H1 (cell line): ENCODE measurements at regions not wholly inside any gene's neighbourhood (a gene's known extent, or its start where the extent isn't known, plus 50 kb on each side); places are given as distances from the start of the nearest gene placed in this dataset.
A peak's percentile ranks its signal among the peaks of the same experiment; 100 is the strongest.

Experiments
- CTCF ChIA-PET: fragments of 300-600 bp; sonication (Branson Sonifier 250); formaldehyde crosslinking; loops from one replicate; lab custom pipeline; 2021; ENCODE audit not compliant: partially characterized antibody; lab: Charles Lee
- POLR2A ChIA-PET: fragments of 300-600 bp; sonication (Branson Sonifier 250); formaldehyde crosslinking; loops from one replicate; lab custom pipeline; 2021; ENCODE audit warnings: inconsistent platforms; ENCODE audit not compliant: partially characterized antibody; lab: Charles Lee
- DNase-seq, 2 experiments: peaks; one replicate each; pipeline versions ENCODE4 v3.0.0 to v3.0.0-alpha.2; 2010 to 2022; ENCODE audit warnings: low spot score in 2 of 2, low read depth in 1 of 2, mixed read lengths in 1 of 2
- FAIRE-seq: peaks from 2 replicates; lab custom pipeline; 2011; peaks lifted over from hg19 to GRCh38; lab: Jason Lieb, UNC
- H2AFZ ChIP-seq: 2 replicates; pipeline ENCODE4 v1.8.1; 2012; ENCODE audit warnings: low read length, inconsistent platforms
- H2AK5ac ChIP-seq: 2 replicates; pipeline ENCODE4 v1.6.1; 2013; ENCODE audit warnings: low read depth, low read length
- H2BK120ac ChIP-seq: replicated peaks from 2 replicates; pipeline ENCODE3; 2013; ENCODE audit warnings: low read depth, low read length, inconsistent platforms
- H2BK12ac ChIP-seq: 2 replicates; pipeline ENCODE4 v1.6.1; 2013; ENCODE audit warnings: low read depth, low read length
- H2BK15ac ChIP-seq: 2 replicates; pipeline ENCODE4 v1.6.1; 2013; ENCODE audit warnings: low read length
- H2BK20ac ChIP-seq: 2 replicates; pipeline ENCODE4 v1.6.1; 2013; ENCODE audit warnings: low read length
- H2BK5ac ChIP-seq: 2 replicates; pipeline ENCODE4 v1.6.1; 2013; ENCODE audit warnings: low read depth, low read length
- H3K14ac ChIP-seq: 2 replicates; pipeline ENCODE4 v1.6.1; 2013; ENCODE audit warnings: inconsistent platforms; ENCODE audit not compliant: insufficient read length
- H3K18ac ChIP-seq: 2 replicates; pipeline ENCODE4 v1.6.1; 2013; ENCODE audit warnings: low read length; ENCODE audit errors: extremely low read depth
- H3K23ac ChIP-seq: 2 replicates; pipeline ENCODE4 v1.6.1; 2013; ENCODE audit warnings: inconsistent platforms; ENCODE audit not compliant: insufficient read length
- H3K23me2 ChIP-seq: 2 replicates; pipeline ENCODE4 v1.6.1; 2013; ENCODE audit warnings: low read depth, low read length
- H3K27ac ChIP-seq: 2 replicates; pipeline ENCODE4 v1.6.1; 2011; ENCODE audit warnings: low read depth, low read length, inconsistent platforms
- H3K27me3 ChIP-seq, 4 experiments: replicated peaks in 1 of 4; 1 replicate in 1 of 4; 2 replicates in 3 of 4; pipeline versions ENCODE4 v1.6.1 to v1.8.1; 2011 to 2013; ENCODE audit warnings: low read length in 3 of 4, mild to moderate bottlenecking in 3 of 4, inconsistent platforms in 2 of 4, mixed read lengths in 2 of 4, moderate library complexity in 1 of 4; ENCODE audit not compliant: control insufficient read depth in 3 of 4, insufficient read depth in 3 of 4; ENCODE audit errors: extremely low read depth in 1 of 4
- H3K36me3 ChIP-seq, 4 experiments: 2 replicates each; pipeline versions ENCODE4 v1.6.1 to v1.8.1; 2011 to 2013; ENCODE audit warnings: mild to moderate bottlenecking in 4 of 4, low read length in 3 of 4, moderate library complexity in 2 of 4, control low read depth in 1 of 4, inconsistent platforms in 1 of 4; ENCODE audit not compliant: insufficient read depth in 4 of 4, control insufficient read depth in 2 of 4
- H3K4ac ChIP-seq: replicated peaks from 2 replicates; pipeline ENCODE3; 2013; ENCODE audit warnings: low read length, low read depth, mixed read lengths, inconsistent platforms; ENCODE audit not compliant: insufficient read length
- H3K4me1 ChIP-seq, 4 experiments: replicated peaks in 1 of 4; 1 replicate in 1 of 4; 2 replicates in 3 of 4; pipeline versions ENCODE4 v1.6.1 to v1.8.1; 2011 to 2013; ENCODE audit warnings: low read length in 3 of 4, inconsistent platforms in 2 of 4, mixed read lengths in 1 of 4; ENCODE audit not compliant: insufficient read depth in 4 of 4, control insufficient read depth in 3 of 4
- H3K4me2 ChIP-seq, 2 experiments: 2 replicates each; pipeline versions ENCODE4 v1.6.1 to v1.8.1; 2011 to 2013; ENCODE audit warnings: low read depth in 2 of 2, low read length in 2 of 2, control low read depth in 1 of 2, inconsistent platforms in 1 of 2, mild to moderate bottlenecking in 1 of 2; ENCODE audit not compliant: insufficient read depth in 1 of 2
- H3K4me3 ChIP-seq, 4 experiments: fragments of 200-600, 300-600 bp in 1 of 4; sonication (generic), shearing (Covaris generic), sonication (Bioruptor Twin) in 1 of 4; 2 replicates each; pipeline versions ENCODE4 v1.5.1 to v1.8.1; 2011 to 2016; ENCODE audit warnings: low read length in 4 of 4, low read depth in 3 of 4, control low read depth in 2 of 4, inconsistent platforms in 2 of 4, mild to moderate bottlenecking in 2 of 4, mixed read lengths in 1 of 4, moderate library complexity in 1 of 4; ENCODE audit not compliant: insufficient read depth in 2 of 4; ENCODE audit errors: extremely low read depth in 1 of 4
- H3K56ac ChIP-seq: replicated peaks from 2 replicates; pipeline ENCODE3; 2013; ENCODE audit warnings: low read depth, mild to moderate bottlenecking, mixed read lengths, low read length, inconsistent platforms; ENCODE audit not compliant: insufficient read length
- H3K79me1 ChIP-seq: 2 replicates; pipeline ENCODE4 v1.6.1; 2013; ENCODE audit warnings: low read depth, low read length, control low read depth
- H3K79me2 ChIP-seq, 2 experiments: 2 replicates each; pipeline versions ENCODE4 v1.6.1 to v1.8.1; 2012 to 2013; ENCODE audit warnings: low read length in 2 of 2, mild to moderate bottlenecking in 2 of 2, inconsistent platforms in 1 of 2; ENCODE audit not compliant: insufficient read depth in 2 of 2, control insufficient read depth in 1 of 2
- H3K9ac ChIP-seq, 4 experiments: replicated peaks in 1 of 4; 1 replicate in 1 of 4; 2 replicates in 3 of 4; pipeline versions ENCODE4 v1.6.1 to v1.8.1; 2011 to 2013; ENCODE audit warnings: low read depth in 3 of 4, low read length in 3 of 4, control low read depth in 2 of 4, mild to moderate bottlenecking in 2 of 4, moderate library complexity in 2 of 4, inconsistent platforms in 1 of 4; ENCODE audit errors: extremely low read depth in 1 of 4
- H3K9me3 ChIP-seq, 2 experiments: 2 replicates each; pipeline versions ENCODE4 v1.6.1 to v1.8.1; 2012 to 2013; ENCODE audit warnings: mild to moderate bottlenecking in 2 of 2, moderate library complexity in 2 of 2, control low read depth in 1 of 2, inconsistent platforms in 1 of 2, low read depth in 1 of 2, low read length in 1 of 2, mixed read lengths in 1 of 2; ENCODE audit not compliant: insufficient read depth in 2 of 2
- H4K20me1 ChIP-seq, 2 experiments: replicated peaks in 1 of 2; 2 replicates each; pipeline versions ENCODE3 to v1.8.1; 2011 to 2013; ENCODE audit warnings: inconsistent platforms in 2 of 2, low read length in 2 of 2, mild to moderate bottlenecking in 1 of 2; ENCODE audit not compliant: insufficient read depth in 2 of 2, control insufficient read depth in 1 of 2
- H4K5ac ChIP-seq: 2 replicates; pipeline ENCODE4 v1.6.1; 2013; ENCODE audit warnings: low read length, low read depth, mixed read lengths, inconsistent platforms; ENCODE audit not compliant: insufficient read length
- H4K8ac ChIP-seq: 2 replicates; pipeline ENCODE4 v1.8.0; 2013; ENCODE audit warnings: mild to moderate bottlenecking, moderate library complexity, low read length, inconsistent platforms; ENCODE audit not compliant: insufficient read depth; ENCODE audit errors: extremely low read depth
- H4K91ac ChIP-seq: replicated peaks from 2 replicates; pipeline ENCODE3; 2013; ENCODE audit warnings: low read length, mixed read lengths, inconsistent platforms; ENCODE audit not compliant: insufficient read length
- ASH2L ChIP-seq: fragments of 200-600, 300-600 bp; sonication (generic); IDR thresholded peaks from one replicate; pipeline ENCODE4 v1.7.1; 2017; ENCODE audit warnings: low read length
- RXRA ChIP-seq: IDR thresholded peaks from 2 replicates; pipeline ENCODE4 v1.6.1; 2011; ENCODE audit warnings: low read depth, mild to moderate bottlenecking, low read length, moderate library complexity; ENCODE audit not compliant: insufficient read depth
- SIN3A ChIP-seq, 2 experiments: IDR thresholded peaks in 1 of 2; conservative IDR thresholded peaks in 1 of 2; 2 replicates each; pipeline ENCODE4 v1.6.1; 2011 to 2012; ENCODE audit warnings: low read length in 2 of 2, improper control_type of control experiment in 1 of 2, low read depth in 1 of 2, mild to moderate bottlenecking in 1 of 2
- ZNF274 ChIP-seq: IDR thresholded peaks from 2 replicates; pipeline ENCODE4 v1.7.0; 2012; ENCODE audit warnings: low read length, borderline replicate concordance; ENCODE audit errors: extremely low read depth
- WGBS, 2 experiments: shearing (Covaris generic) in 1 of 2; methylation state at CpG; one replicate each; pipeline versions ENCODE4 v1.1.6 to v1.1.7; 2013 to 2015; ENCODE audit warnings: low lambda C conversion rate in 2 of 2, mixed read lengths in 2 of 2, inconsistent platforms in 1 of 2, low coverage in 1 of 2, missing lambda C conversion rate in 1 of 2; ENCODE audit not compliant: insufficient replicate concordance in 2 of 2, insufficient coverage in 1 of 2, insufficient read length in 1 of 2; ENCODE audit errors: extremely low coverage in 1 of 2, missing lambda C conversion rate in 1 of 2; 5-methylcytosine and 5-hydroxymethylcytosine counted together

GRCh38 chr18:75140296-75140695, 68.6 kb downstream of the PTGR3 start:
- no peak overlapping the region for H2BK120ac ChIP-seq
- H2AK5ac ChIP-seq, result no peak overlapping the region
- no peak for TF ChIP-seq ZNF274
- no peak for TF ChIP-seq ASH2L
- TF ChIP-seq RXRA, result no peak
- TF ChIP-seq SIN3A (conservative IDR thresholded peaks at IDR 0.05 in 1 of 2, IDR thresholded peaks at IDR 0.05 in 1 of 2; ENCODE audit: low read depth in 1 of 2, low read length in 2 of 2), result no peak
- no peaks in the 10 kb centered on the region; the same call in 1 of the 2 replicates for H3K23me2 ChIP-seq
- WGBS, 2 experiments, result 90% methylated on average over 5 of the region's 5 CpGs; no CpG with 5 or more reads in 1 of the 2 experiments
- no peak overlapping the region for H3K18ac ChIP-seq
- no peaks in the 10 kb centered on the region for H3K4me1 ChIP-seq
- no peak overlapping the region for H3K14ac ChIP-seq
- no peak overlapping the region for H2BK15ac ChIP-seq
- no peak overlapping the region for H3K27ac ChIP-seq
- no peak overlapping the region for H2BK20ac ChIP-seq
- H2BK5ac ChIP-seq, result no peak overlapping the region
- H3K9me3 ChIP-seq, result 0 out of 4 replicates have a peak, but pooled peaks cover 0 to 4% of the 10 kb centered on the region in 2 experiments
- H2AFZ ChIP-seq, result no peak overlapping the region
- H3K79me1 ChIP-seq, result no peaks in the 10 kb centered on the region
- no peak overlapping the region for H3K4me3 ChIP-seq
- FAIRE-seq (no peak), DNase-seq (peak in 1 of 2 experiments; percentile 19)
- no peaks in the 10 kb centered on the region for H3K79me2 ChIP-seq
- H3K23ac ChIP-seq, result no peak overlapping the region
- POLR2A ChIA-PET, result no interaction called here
- H4K20me1 ChIP-seq, result no peaks in the 10 kb centered on the region
- H4K91ac ChIP-seq, result no peak overlapping the region
- H3K56ac ChIP-seq, result no peak overlapping the region
- H2BK12ac ChIP-seq, result no peak overlapping the region
- no peak overlapping the region for H4K5ac ChIP-seq
- no peak overlapping the region for H3K9ac ChIP-seq
- no peak overlapping the region for H4K8ac ChIP-seq
- CTCF ChIA-PET, result interaction anchor here (0.7 kb wide), 1 partner anchor 99 kb away, joined by 3 read pairs; no protein-coding TSS in a partner anchor
- H3K27me3 ChIP-seq, result no peaks in the 10 kb centered on the region
- H3K4ac ChIP-seq, result no peak overlapping the region
- H3K36me3 ChIP-seq, result no peaks in the 10 kb centered on the region
- no peak overlapping the region for H3K4me2 ChIP-seq
